Activated T-cell treated with anti-CD3 and anti-CD28 coated beads for 1 hour (primary cell): ENCODE measurements at regions not wholly inside any gene's neighbourhood (a gene's known extent, or its start where the extent isn't known, plus 50 kb on each side); places are given as distances from the start of the nearest gene placed in this dataset.

Source experiments
- DNase-seq: peaks from one replicate; pipeline ENCODE4 v3.0.0-alpha.2; 2020; ENCODE audit warnings: low read depth

- no peak for DNase-seq
Measured at GRCh38 chr9:120001536-120001935, 578.4 kb downstream of the CDK5RAP2 start.

GRCh38 chr9:119998614-119999013 is 581.4 kb downstream of the CDK5RAP2 start:
- DNase-seq, result no peak

GRCh38 chr9:119991797-119992196 is 588.2 kb downstream of the CDK5RAP2 start:
- DNase-seq, result no peak

GRCh38 chr9:119986713-119987112 is 593.3 kb downstream of the CDK5RAP2 start:
- DNase-seq, result no peak

GRCh38 chr9:119986205-119986604 is 593.8 kb downstream of the CDK5RAP2 start:
- DNase-seq, result no peak

- no peak for DNase-seq
Measured at GRCh38 chr9:119974026-119974425, 604.8 kb upstream of the BRINP1 start.

GRCh38 chr9:119968836-119969707 is 599.8 kb upstream of the BRINP1 start:
- peak; percentile 6 for DNase-seq

- DNase-seq, result no peak
Measured at GRCh38 chr9:119967867-119968535, 598.8 kb upstream of the BRINP1 start.

- no peak for DNase-seq
Measured at GRCh38 chr9:119963798-119964372, 594.6 kb upstream of the BRINP1 start.

- no peak for DNase-seq
Measured at GRCh38 chr9:119963258-119963797, 594.1 kb upstream of the BRINP1 start.

GRCh38 chr9:119961774-119962424 is 592.7 kb upstream of the BRINP1 start:
- DNase-seq, result no peak

- no peak for DNase-seq
Measured at GRCh38 chr9:119959846-119960545, 590.8 kb upstream of the BRINP1 start.

- DNase-seq, result no peak
Measured at GRCh38 chr9:119956111-119956510, 586.9 kb upstream of the BRINP1 start.

- no peak for DNase-seq
Measured at GRCh38 chr9:119955276-119955675, 586.0 kb upstream of the BRINP1 start.

- DNase-seq, result no peak
Measured at GRCh38 chr9:119951591-119951990, 582.4 kb upstream of the BRINP1 start.

GRCh38 chr9:119951090-119951489 is 581.9 kb upstream of the BRINP1 start:
- no peak for DNase-seq

GRCh38 chr9:119945686-119946085 is 576.5 kb upstream of the BRINP1 start:
- no peak for DNase-seq

- DNase-seq, result no peak
Measured at GRCh38 chr9:119941091-119941490, 571.9 kb upstream of the BRINP1 start.

GRCh38 chr9:119938871-119939270 is 569.6 kb upstream of the BRINP1 start:
- no peak for DNase-seq

GRCh38 chr9:119934497-119934896 is 565.3 kb upstream of the BRINP1 start:
- no peak for DNase-seq

- no peak for DNase-seq
Measured at GRCh38 chr9:119933191-119933590, 564.0 kb upstream of the BRINP1 start.

GRCh38 chr9:119924736-119925135 is 555.5 kb upstream of the BRINP1 start:
- no peak for DNase-seq
